SK-N-SH (cell line): ENCODE measurements at regions not wholly inside any gene's neighbourhood (a gene's known extent, or its start where the extent isn't known, plus 50 kb on each side); places are given as distances from the start of the nearest gene placed in this dataset.

Experiments used
- CTCF ChIA-PET: fragments of 300-600, 350-600 bp; formaldehyde crosslinking; extraction: SDS; loops from one replicate; lab custom pipeline; 2021; lab: Yijun Ruan, JAX
- POLR2A ChIA-PET: fragments of 350-600 bp; sonication (Branson Sonifier 250); formaldehyde crosslinking; extraction: SDS; loops from one replicate; lab custom pipeline; 2020; ENCODE audit warnings: antibody characterized with exemption, inconsistent platforms; lab: Yijun Ruan, JAX
- DNase-seq: peaks from one replicate; pipeline ENCODE4 v3.0.0; 2012
- H2AFZ ChIP-seq: fragments of 200-600 bp; sonication (generic); 2 replicates; pipeline ENCODE4 v1.8.1; 2016; ENCODE audit warnings: antibody characterized with exemption, mild to moderate bottlenecking, low read depth
- H3F3A ChIP-seq: fragments of 200-600 bp; sonication (generic); replicated peaks from 2 replicates; pipeline ENCODE3; 2016; ENCODE audit warnings: antibody characterized with exemption, mild to moderate bottlenecking; ENCODE audit not compliant: insufficient read depth
- H3K27ac ChIP-seq, 2 experiments: fragments of 200-500 bp in 1 of 2; fragments of 200-600 bp in 1 of 2; sonication (Bioruptor generic) in 1 of 2; sonication (generic), shearing (Covaris generic) in 1 of 2; 2 replicates each; pipeline versions ENCODE4 v1.5.1 to v1.6.1; 2014 to 2016; ENCODE audit warnings: low read depth in 2 of 2, inconsistent platforms in 1 of 2, low read length in 1 of 2, mild to moderate bottlenecking in 1 of 2, mixed read lengths in 1 of 2
- H3K27me3 ChIP-seq: fragments of 200-600 bp; sonication (generic), shearing (Covaris generic); 2 replicates; pipeline ENCODE4 v1.6.1; 2016; ENCODE audit warnings: mixed run types; ENCODE audit not compliant: insufficient read depth
- H3K36me3 ChIP-seq, 2 experiments: fragments of 200-500 bp in 1 of 2; fragments of 200-600 bp in 1 of 2; sonication (Bioruptor generic) in 1 of 2; sonication (generic) in 1 of 2; replicated peaks in 1 of 2; 2 replicates each; pipeline versions ENCODE3 to v1.5.1; 2014 to 2016; ENCODE audit warnings: low read length in 1 of 2, mild to moderate bottlenecking in 1 of 2; ENCODE audit not compliant: insufficient read depth in 2 of 2, control insufficient read depth in 1 of 2
- H3K4me1 ChIP-seq, 2 experiments: fragments of 200-500 bp in 1 of 2; fragments of 200-600 bp in 1 of 2; sonication (Bioruptor generic) in 1 of 2; sonication (generic), shearing (Covaris generic) in 1 of 2; 2 replicates each; pipeline versions ENCODE4 v1.5.1 to v1.6.1; 2014 to 2016; ENCODE audit warnings: low read depth in 1 of 2, low read length in 1 of 2, mixed run types in 1 of 2; ENCODE audit not compliant: insufficient read depth in 2 of 2, control insufficient read depth in 1 of 2
- H3K4me2 ChIP-seq: fragments of 200-600 bp; sonication (generic), shearing (Covaris generic); 2 replicates; pipeline ENCODE4 v1.6.1; 2017; ENCODE audit warnings: mixed run types
- H3K4me3 ChIP-seq, 2 experiments: fragments of 200-500 bp in 1 of 2; fragments of 200-600 bp in 1 of 2; sonication (Bioruptor generic) in 1 of 2; sonication (generic), shearing (Covaris generic) in 1 of 2; 2 replicates each; pipeline versions ENCODE4 v1.5.1 to v1.8.1; 2014 to 2016; ENCODE audit warnings: low read depth in 2 of 2, inconsistent platforms in 1 of 2, low read length in 1 of 2, mild to moderate bottlenecking in 1 of 2, mixed read lengths in 1 of 2, moderate library complexity in 1 of 2
- H3K79me2 ChIP-seq: fragments of 200-600 bp; sonication (generic); 2 replicates; pipeline ENCODE4 v1.8.1; 2017; ENCODE audit warnings: mild to moderate bottlenecking; ENCODE audit not compliant: insufficient read depth
- H3K9ac ChIP-seq: fragments of 200-600 bp; sonication (generic); 2 replicates; pipeline ENCODE4 v1.6.1; 2017; ENCODE audit warnings: mixed run types
- H3K9me2 ChIP-seq: fragments of 200-600 bp; sonication (generic); 2 replicates; pipeline ENCODE4 v1.6.1; 2017; ENCODE audit warnings: mixed run types
- H3K9me3 ChIP-seq: fragments of 200-600 bp; sonication (generic); 2 replicates; pipeline ENCODE4 v1.6.1; 2017; ENCODE audit warnings: mixed run types, mild to moderate bottlenecking, moderate library complexity
- H4K20me1 ChIP-seq: fragments of 200-600 bp; sonication (generic); 2 replicates; pipeline ENCODE4 v1.6.1; 2017; ENCODE audit warnings: mild to moderate bottlenecking, mixed run types; ENCODE audit not compliant: insufficient read depth
- CHD2 ChIP-seq: fragments of 150-350 bp; IDR thresholded peaks from 2 replicates; pipeline ENCODE4 v1.6.1; 2018; ENCODE audit warnings: low read length; ENCODE audit not compliant: partially characterized antibody
- EP300 ChIP-seq, 2 experiments: IDR thresholded peaks; 2 replicates each; pipeline versions ENCODE4 v1.4.0 to v1.6.1; 2012; ENCODE audit warnings: borderline replicate concordance in 1 of 2, low read depth in 1 of 2, low read length in 1 of 2
- EZH2phosphoT487 ChIP-seq: fragments of 200-600 bp; sonication (generic); IDR thresholded peaks from 2 replicates; pipeline ENCODE4 v1.6.1; 2017; ENCODE audit warnings: low read depth, mixed run types, mild to moderate bottlenecking, antibody characterized with exemption, moderate library complexity, borderline replicate concordance
- FOXJ3 ChIP-seq: sonication (generic); formaldehyde crosslinking; IDR thresholded peaks from 2 replicates; pipeline ENCODE4 v1.5.1; 2020; ENCODE audit warnings: mild to moderate bottlenecking, missing genetic modification reagents
- GABPA ChIP-seq: IDR thresholded peaks from 2 replicates; pipeline ENCODE4 v1.4.0; 2012; ENCODE audit warnings: low read depth, mild to moderate bottlenecking
- GATA2 ChIP-seq: sonication (generic); formaldehyde crosslinking; IDR thresholded peaks from 2 replicates; pipeline ENCODE4 v1.5.0; 2020; ENCODE audit warnings: mild to moderate bottlenecking, missing genetic modification reagents
- JUND ChIP-seq: IDR thresholded peaks from 2 replicates; pipeline ENCODE4 v1.4.0; 2012
- MAX ChIP-seq: IDR thresholded peaks from 2 replicates; pipeline ENCODE4 v1.4.0; 2012; ENCODE audit warnings: low read depth
- MEF2A ChIP-seq: IDR thresholded peaks from 2 replicates; pipeline ENCODE4 v1.4.0; 2012; ENCODE audit warnings: low read depth, borderline replicate concordance
- PBX3 ChIP-seq: IDR thresholded peaks from 2 replicates; pipeline ENCODE4; 2012
- RFX5 ChIP-seq: IDR thresholded peaks from 2 replicates; pipeline ENCODE4 v1.6.1; 2012; ENCODE audit warnings: mild to moderate bottlenecking, improper control_type of control experiment, low read length
- RXRA ChIP-seq: IDR thresholded peaks from 2 replicates; pipeline ENCODE4 v1.4.0; 2012; ENCODE audit warnings: low read depth, mild to moderate bottlenecking, borderline replicate concordance
- SIN3A ChIP-seq: IDR thresholded peaks from 2 replicates; pipeline ENCODE4 v1.6.1; 2012; ENCODE audit warnings: low read depth, mild to moderate bottlenecking, low read length, moderate library complexity, borderline replicate concordance
- TAF1 ChIP-seq: IDR thresholded peaks from 2 replicates; pipeline ENCODE4 v1.6.1; 2012; ENCODE audit warnings: low read depth, mild to moderate bottlenecking, low read length, moderate library complexity, borderline replicate concordance
- TCF12 ChIP-seq: IDR thresholded peaks from 2 replicates; pipeline ENCODE4 v1.4.0; 2012
- USF2 ChIP-seq: fragments of 150-350 bp; IDR thresholded peaks from 2 replicates; pipeline ENCODE4 v1.6.1; 2017; ENCODE audit warnings: antibody characterized with exemption, low read length, low read depth, borderline replicate concordance
- YY1 ChIP-seq: IDR thresholded peaks from 2 replicates; pipeline ENCODE4 v1.4.0; 2012; ENCODE audit warnings: low read depth, mild to moderate bottlenecking
- ZBTB33 ChIP-seq: IDR thresholded peaks from 2 replicates; pipeline ENCODE4 v1.4.0; 2012; ENCODE audit warnings: low read depth, borderline replicate concordance
- WGBS: methylation state at CpG from one replicate; pipeline ENCODE4 v1.1.6; 2017; ENCODE audit warnings: low lambda C conversion rate; 5-methylcytosine and 5-hydroxymethylcytosine counted together

GRCh38 chr5:117262572-117263131, 688.0 kb upstream of the SEMA6A start:
- TF ChIP-seq CHD2: no peak
- TF ChIP-seq MAX: no peak
- TF ChIP-seq JUND: no peak
- TF ChIP-seq TAF1: no peak
- TF ChIP-seq YY1: no peak
- no peak for TF ChIP-seq ZBTB33
- no peak for TF ChIP-seq GATA2 (CRISPR knock-in tag)
- no peak for DNase-seq
- ChIA-PET CTCF (no interaction called here), POLR2A (interaction anchor here (0.6 kb wide), 1 partner anchor 9 kb away, joined by 3 read pairs; no protein-coding TSS in a partner anchor)
- 9% methylated on average over 4 of the region's 4 CpGs for WGBS
- Histone ChIP-seq H3K9me3 (peaks cover 9% of the 10 kb centered on the region; the same call in 1 of the 2 replicates), H3K36me3 (no peaks in the 10 kb centered on the region), H3K9ac (no peak overlapping the region), H3K4me3 (no peak overlapping the region), H4K20me1 (no peaks in the 10 kb centered on the region), H3K27me3 (no peaks in the 10 kb centered on the region), H3K4me1 (no peaks in the 10 kb centered on the region), H3K79me2 (no peaks in the 10 kb centered on the region), H3K27ac (no peak overlapping the region), H2AFZ (no peak overlapping the region), H3K9me2 (no peaks in the 10 kb centered on the region), H3F3A (no peaks in the 10 kb centered on the region), H3K4me2 (no peak overlapping the region)

- POLR2A ChIA-PET: no interaction called here
- no peaks in the 10 kb centered on the region for H3K9me2 ChIP-seq
- no peak overlapping the region for H3K4me2 ChIP-seq
- TF ChIP-seq GABPA: no peak
- no peak for TF ChIP-seq MEF2A
- TF ChIP-seq MAX: no peak
- no peak for TF ChIP-seq USF2
- TF ChIP-seq FOXJ3: no peak
- no peak for TF ChIP-seq JUND
- TF ChIP-seq EZH2phosphoT487: no peak
- TF ChIP-seq RXRA: no peak
- no peak for TF ChIP-seq ZBTB33
- no peak for TF ChIP-seq PBX3
- no peak for TF ChIP-seq SIN3A
- TF ChIP-seq TCF12: no peak
- no peak for TF ChIP-seq EP300 (IDR thresholded peaks at IDR 0.05; ENCODE audit: borderline replicate concordance in 1 of 2, low read depth in 1 of 2, low read length in 1 of 2)
- no peak for TF ChIP-seq RFX5
- TF ChIP-seq, all 33 proteins: peak for 0
- Histone ChIP-seq H3K36me3 (no peaks in the 10 kb centered on the region), H3K9me3 (peaks cover 9% of the 10 kb centered on the region; the same call in 1 of the 2 replicates), H3F3A (no peaks in the 10 kb centered on the region), H3K27me3 (no peaks in the 10 kb centered on the region), H4K20me1 (no peaks in the 10 kb centered on the region), H3K27ac (no peak overlapping the region), H3K4me3 (no peak overlapping the region), H3K4me1 (no peaks in the 10 kb centered on the region), H3K9ac (no peak overlapping the region), H3K79me2 (no peaks in the 10 kb centered on the region), H2AFZ (no peak overlapping the region)
- CTCF ChIA-PET: no interaction called here
- 52% methylated on average over 7 of the region's 7 CpGs for WGBS
- no peak for DNase-seq
These were observed 687.4 kb upstream of the SEMA6A start for GRCh38 chr5:117261948-117262571.
